GM18858 (cell line): ENCODE measurements at regions not wholly inside any gene's neighbourhood (a gene's known extent, or its start where the extent isn't known, plus 50 kb on each side); places are given as distances from the start of the nearest gene placed in this dataset.

Source experiments
- ATAC-seq: cut with Tn5 transposase; IDR thresholded peaks from one replicate; pipeline ENCODE4 v1.9.1; 2021; ENCODE audit not compliant: unreplicated experiment

DNA sequence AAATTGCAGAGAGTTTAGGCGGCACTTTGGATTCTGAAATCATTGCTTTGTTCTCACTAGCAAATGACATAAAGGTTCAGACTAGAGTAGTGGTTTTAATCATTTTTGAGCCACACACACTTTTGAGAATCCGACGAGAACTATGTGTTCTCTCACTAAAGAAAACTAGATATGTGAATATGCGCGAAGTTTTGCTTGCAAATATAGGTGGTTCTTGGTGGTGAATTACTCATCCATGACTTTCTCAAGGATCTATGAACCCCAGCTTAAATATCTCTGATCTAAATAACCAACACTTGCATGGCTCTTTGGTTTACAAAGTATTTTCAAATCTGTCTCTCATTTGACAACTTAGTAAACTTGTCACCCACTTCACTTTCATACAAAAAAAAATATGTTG, 54.8 kb downstream of the NOG start:
- ATAC-seq = no peak

DNA sequence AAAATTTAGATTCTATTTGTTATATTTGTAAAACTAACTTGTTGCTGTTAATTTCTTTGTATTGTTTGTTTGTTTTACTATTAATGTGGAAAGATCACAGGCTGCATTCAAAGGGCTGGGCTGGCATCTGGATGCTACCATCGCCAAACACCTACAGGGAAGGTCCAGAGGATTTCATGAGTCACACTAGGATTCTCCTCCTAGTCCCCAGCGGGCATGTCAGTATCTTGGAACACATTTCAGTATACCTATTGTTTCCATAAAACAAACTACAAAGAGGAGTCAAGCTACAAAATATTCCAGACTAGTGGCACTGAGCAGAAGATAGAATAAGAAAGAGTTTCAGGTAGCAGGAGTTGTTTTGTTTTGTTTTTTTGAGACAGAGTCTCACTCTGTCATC, 55.3 kb downstream of the NOG start:
- ATAC-seq = no peak

DNA sequence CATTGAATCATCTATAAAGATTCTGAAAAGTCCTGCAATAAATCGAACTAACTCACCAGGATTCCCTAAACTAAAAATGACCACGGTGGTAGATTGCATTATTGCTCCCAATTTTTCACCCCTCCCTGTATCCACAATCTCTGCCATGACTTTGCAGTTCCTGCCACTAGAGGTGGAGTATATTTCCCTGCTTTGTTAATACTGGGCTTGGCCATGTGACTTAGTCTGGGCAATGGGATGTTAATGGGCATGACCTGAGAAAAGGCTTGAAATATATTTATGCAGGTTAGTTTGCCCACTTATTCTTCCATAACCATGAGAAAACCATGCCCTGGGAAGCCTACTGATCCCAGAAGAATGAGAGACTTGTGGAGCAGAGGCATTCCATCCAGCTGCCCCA, 59.1 kb downstream of the NOG start:
- no peak for ATAC-seq

DNA sequence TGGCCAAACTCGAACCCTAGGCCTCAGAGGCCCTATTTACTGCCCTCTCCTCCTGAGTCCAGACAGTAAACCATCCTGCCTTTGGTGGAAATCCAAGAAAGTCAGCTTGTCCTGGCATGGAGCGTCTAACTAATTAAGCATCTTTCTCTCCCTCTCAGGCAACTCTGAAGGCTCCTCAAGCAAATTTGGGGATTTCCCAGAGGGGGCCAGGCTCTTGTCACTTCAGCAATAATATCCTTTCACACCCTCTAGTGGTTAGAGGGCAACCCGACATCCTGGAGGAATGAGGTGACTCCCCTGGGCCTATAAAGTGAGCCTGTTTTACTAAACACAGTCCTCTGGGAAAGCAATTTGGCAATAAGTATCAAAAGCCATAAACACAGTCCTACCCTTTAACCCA, 60.4 kb downstream of the NOG start:
- ATAC-seq = peak; percentile 99

DNA sequence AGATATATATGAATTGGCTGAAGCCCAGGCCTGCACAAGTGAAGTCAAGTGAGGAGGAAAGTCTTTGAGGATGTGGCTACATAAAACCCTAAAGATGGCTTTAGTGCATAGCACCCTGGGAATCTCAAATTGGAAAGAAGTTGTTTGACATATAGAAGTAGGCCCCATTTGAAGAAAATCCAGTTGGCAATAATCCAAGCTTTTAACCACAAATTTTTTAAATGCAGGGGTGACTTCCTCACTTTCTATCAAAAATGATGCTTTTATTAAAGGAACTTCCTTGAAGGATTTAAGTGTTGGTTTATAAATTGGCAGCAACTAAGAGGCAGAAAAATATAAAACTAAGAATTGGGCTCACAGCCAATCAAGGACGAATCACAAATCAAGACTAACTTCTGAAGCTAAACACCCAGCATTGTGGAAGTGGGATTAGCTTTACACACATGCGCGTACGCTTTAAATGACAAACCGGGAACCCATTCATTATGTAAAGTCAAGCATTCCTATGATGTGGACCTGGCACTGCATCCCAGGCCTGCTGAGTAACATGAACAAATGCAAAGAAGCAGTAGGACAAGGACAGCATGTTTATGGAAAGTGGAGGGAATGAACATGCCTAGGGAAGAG, 63.3 kb downstream of the NOG start:
- ATAC-seq = no peak

DNA sequence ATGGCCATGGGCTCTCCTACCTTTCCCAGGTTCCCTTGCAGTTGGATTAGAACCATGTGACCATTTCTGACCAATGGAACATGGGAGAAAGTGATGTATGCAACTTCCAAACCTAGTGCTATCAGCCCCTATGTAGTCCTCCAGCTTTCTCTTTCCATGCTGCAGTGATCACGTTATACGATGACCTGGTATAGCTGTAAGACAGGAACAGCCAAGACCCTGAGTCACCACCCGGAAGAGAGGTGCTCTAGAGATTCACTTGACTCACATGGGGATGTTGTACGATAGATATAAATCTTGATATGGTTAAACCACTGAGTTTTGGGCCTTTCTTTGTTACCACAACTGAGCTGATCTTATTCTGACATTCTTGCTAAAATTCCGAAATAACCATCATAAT, 65.1 kb downstream of the NOG start:
- ATAC-seq = no peak

DNA sequence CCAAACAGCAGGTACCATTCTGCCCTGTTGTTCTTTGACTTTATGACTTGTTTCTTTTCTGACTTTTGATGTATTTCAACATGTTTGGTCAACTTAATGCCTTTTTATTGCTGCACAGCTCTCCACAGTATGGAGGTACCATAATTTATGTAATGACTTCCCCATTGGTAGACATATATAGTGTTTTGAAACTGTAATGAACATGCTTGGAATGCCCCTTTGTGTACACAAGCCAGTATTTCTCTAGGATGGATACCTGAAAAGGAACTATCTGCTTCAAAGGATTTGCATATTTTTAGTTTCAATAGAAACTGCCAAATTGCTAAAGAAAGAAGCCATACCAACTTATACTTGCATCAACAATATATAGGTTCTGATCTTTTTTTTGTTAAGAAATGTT, 66.1 kb downstream of the NOG start:
- ATAC-seq = no peak

DNA sequence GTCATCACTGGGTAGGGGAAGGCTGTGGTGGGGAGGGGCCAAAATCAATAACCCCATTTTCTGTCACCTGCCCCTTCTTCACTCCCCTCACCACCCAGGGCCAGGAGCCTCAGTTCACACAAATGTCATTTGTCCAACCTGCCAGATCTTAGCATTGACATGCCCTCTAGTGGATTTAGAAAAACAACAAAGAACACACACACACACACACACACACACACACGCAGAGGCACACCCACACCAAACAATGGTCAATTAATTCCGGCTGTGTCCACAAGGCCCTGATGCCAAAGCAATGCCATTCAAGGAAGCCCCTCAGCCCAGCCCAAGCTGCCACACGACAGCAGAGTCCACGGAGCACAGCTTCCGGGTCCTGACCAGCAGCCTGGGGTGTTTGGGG, 68.4 kb downstream of the NOG start:
- ATAC-seq = no peak

DNA sequence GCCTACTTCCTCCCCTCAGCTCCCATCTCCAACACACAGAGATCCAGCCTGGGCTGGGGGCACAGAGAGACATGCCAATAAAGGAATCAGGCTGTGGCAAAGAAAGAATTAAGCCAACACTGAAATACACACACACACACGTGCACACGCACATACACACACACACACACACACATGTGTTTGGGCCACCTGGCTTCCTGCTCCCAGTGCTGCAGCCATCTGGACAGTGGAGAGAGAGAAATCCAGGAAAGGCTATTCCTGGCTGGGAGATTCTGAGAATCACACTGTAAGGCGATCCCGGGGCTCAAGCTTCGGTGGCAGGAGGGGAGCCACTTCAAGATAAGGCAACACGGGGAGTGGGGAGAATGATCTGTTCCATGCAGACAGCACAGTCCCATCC, 72.4 kb downstream of the NOG start:
- ATAC-seq = no peak

DNA sequence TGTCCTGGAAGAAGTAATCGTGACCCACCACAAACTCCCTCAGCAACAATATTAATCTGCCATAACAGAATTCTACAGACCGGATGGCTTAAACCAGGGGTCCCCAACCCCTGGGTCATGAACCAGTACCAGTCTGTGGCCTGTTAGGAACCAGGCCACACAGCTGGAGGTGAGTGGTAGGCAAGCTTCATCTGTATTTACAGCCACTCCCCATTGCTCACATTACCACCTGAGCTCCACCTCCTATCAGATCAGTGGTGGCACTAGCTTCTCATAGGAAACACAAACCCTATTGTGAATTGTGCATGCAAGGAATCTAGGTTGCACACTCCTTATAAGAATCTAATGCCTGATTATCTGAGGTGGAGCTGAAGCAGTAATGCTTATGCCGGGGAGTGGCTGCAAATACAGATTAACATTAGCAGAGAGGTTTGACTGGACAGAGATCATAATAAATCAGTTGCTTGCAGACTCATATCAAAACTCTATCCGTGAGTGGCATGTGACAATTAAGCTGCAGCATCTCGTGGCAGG, 74.5 kb downstream of the NOG start:
- no peak for ATAC-seq

DNA sequence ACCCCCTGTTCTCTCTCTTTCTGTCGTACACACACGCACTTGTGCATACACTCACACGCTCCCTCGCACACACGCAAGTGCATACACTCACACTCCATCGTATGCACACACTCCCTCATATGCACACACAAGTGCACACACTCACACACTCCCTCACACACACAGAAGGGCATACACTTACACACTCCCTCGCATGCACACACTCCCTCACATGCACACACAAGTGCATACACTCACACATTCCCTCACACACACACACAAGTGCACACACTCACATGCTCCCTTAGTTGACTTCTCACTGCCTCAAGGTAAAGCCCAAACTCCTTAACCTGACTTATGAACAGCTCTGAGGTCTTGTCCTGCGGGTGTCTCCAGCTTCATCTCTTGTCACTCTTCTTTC, 78.7 kb downstream of the NOG start:
- ATAC-seq = no peak

DNA sequence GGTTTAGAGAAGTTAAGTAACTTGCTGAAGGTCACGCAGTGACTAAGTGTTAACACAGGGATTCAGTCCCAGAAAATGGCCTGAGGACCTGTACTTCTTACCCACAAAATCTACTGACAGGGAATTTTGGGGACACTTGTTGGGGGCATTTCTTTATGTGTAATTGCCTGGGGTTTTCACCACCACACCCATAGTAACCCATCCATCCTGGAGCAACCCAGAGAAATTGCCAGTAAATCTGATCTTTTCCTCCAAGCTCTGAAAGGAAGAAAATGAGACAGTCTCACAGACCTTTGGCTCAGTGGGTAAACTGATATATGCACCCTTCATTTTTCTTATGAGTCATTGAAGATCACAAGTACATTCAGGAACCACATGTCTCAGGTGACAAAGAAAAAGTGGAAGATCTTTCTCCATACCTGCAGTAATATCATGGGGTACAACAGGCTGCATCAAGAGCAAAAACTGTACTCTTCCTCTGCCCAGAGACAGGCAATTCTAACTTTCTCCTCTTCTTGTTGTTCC, 81.0 kb downstream of the NOG start:
- no peak for ATAC-seq

DNA sequence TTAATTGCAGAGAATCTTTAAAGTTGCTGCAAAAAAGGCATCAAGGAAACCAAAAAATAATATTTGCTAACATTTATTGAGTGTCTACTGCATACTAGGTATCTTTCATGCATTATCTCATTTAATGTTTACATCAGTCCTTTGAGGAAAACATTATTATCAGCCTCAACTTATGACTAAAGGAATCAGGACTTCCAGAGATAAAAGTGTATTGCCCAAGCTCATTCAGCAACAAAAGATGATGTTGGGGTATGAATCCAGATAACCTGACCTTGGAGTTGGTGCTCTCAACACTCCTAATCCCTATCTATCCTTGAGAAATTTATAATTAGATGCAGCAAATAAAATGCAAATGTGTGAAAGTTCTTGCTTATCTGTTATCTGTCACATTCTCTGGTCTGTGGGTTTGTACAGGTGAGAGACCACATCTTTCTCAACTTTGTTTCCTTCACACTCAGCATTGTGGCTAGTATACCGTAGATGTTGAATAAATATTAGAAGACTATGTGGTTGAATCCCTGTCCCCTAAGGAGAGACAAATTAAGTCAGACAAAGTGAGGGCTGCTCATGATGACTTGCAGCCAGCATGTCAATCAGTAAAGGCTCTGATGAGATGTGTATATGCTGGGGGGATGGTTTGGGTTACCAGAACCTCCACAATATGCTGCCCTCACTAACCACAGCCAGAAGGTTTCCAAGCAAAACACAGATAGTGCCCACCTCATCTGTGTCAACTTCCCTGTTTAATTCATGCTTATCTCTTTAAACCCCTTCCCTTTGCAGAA, 82.6 kb downstream of the NOG start:
- ATAC-seq = no peak

DNA sequence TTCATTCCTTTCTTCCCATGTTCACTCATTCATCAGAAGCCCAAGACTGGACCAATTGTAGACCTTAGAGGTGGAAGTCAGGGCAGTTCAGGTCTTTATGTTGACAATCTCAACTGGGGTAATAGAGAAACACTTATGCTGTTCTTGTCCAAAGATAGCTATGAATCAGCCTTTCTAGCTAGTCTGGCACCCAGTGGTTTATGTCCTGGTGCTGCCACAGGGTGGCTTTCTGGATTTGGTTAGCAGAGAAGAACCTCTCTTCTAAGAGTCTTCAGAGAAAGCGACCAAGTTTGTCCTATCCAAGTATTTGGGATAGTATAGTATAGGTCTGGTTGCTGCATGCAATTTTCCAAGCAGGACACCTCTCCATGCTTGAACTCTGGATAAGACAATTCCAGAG, 83.3 kb downstream of the NOG start:
- ATAC-seq = no peak

DNA sequence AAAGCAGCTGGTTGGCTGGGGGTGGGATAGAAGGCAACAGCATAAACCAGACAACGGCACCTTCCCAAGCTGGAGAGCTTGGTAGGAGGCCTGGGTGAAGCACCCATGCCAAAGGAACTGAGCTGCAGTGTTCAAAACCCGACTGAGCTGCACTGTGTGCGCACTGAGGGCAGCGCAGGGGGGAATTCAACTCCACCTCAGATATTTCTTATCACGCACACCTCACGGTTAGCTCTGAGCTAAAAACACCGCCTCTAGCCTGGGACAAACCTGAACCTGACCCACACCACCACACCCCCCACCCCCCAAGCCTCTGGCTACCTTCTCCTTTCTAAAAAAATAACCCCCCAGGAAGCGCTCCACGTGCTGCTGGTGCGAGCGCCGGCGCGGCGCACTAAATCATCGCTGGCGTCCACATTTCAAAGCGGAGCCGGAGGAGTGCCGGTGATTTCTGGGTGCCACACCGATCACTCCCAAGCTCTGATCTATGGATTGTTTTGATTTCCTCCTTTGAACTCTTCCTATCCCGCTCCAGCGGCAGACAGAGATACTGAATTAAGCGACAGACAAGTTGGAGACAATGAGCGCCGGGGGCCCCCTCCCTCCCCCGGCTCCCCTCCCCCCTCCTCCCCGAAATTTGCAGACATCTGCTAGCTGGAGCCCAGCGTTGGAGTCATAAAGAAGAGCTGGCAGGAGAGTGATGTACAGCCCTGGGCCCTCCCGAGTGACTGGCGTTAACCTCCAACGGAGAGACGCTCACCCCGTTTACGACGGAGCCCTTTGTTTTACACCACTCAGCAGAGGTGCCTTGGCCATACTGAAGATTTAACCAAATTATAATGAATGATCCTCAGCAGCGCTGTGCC, 85.0 kb downstream of the NOG start:
- no peak for ATAC-seq

DNA sequence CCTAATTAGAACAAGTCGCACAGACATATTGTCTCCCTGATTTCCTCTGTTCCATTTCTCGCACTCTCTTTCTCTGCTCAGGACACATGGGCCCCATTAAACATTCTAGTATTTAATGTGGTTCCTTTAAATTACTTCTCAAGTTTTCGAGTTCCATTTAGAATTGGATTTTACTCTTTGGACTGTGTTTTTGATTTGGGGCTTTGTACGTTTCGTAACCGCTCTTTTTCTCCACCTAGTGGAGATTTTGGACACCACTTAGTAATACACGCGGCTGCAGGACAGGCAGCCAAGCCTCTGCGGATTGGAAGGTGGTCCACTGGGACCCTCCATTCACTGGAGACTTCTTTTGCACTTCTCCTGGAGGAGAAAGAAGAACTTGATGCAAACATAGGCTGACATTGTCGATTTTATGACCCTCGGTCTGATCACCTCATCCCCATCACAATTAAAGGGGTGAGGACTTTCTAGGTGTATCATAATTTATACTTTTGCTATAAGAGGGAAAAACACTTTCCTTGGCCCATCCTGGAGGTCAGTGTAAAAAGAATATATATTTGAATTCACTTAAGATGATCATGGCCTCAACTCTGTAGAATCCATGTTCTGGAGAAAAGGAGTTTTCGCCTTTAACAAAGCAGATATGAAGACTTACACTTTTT, 85.7 kb downstream of the NOG start:
- ATAC-seq = no peak

DNA sequence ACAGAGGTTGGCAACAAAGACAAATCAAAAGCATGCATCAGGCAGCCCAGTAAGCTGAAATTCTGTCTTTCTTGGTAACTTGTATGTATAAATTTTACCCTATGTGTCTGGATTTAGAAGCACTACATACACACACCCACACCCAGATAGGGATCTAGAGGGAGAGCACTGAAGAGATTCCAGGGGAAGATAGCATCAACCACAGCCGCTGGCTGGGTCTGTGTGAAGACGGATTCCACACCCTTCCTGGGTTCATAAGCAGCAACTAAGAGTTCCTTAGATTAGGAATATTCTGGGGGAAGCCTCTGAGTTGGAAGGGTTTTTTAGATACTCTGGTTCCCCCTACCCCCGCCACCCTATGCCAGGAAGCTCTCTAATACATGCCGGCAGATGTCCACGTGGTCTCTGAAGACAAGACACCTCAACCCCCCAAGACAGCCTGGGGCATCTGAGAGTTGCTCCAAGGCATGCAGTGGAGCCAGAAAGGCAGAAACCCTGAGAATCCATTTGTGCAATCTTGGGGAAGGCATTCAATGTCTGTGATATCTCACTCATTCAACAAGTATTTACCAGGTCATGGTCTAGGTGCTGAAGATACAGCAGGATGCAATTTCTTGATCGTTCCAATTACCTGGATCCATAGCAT, 86.4 kb downstream of the NOG start:
- no peak for ATAC-seq

DNA sequence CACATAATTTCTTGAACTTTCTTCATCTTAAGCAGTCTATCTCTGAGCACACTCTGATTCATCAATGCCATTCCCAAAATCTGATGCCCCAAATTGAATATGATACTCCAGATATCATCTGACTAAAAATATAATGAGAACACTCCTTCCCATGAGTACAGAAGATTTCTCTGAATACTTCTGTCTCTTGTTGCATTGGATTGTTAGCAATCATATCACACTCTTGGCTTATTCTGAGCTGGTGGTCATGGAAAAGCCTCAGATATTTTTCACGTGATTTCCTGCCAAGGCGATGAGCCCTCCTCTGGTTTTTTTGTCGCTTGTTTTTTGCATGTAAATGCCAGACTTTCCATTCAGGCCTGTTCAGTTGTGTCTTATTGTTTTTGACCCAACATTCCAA, 87.2 kb downstream of the NOG start:
- no peak for ATAC-seq

DNA sequence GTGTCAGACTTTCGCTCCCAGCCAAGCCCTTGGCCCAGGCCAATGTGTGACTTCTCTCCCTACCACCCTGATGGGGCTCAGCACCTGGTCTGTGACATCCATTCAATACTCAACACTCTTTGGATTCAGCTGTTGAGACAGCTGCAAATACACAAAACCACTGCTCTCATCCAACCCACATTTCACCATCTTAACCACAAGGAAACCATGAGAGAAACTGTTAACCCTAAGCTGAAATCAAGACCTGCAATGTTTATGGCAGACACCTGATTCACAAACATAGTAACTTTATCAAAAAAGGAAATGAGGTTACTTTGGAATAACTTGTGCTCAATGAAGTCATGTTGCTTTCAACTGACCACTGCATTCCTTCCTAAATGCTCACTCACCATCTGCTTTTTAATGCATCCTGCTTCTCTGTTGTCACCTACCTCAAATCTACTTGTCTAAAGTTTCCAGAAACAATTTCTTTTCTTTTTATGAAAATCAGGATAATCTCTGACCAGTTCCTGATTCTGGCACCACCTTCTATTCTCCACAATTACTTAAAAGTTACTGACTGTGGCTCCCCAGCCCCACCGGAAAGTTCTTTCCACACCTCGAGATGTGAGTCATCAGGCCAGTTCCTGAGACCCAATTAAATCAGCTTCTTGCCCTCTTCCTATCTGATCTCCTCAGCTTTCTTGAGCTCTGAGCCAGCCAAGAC, 88.2 kb downstream of the NOG start:
- ATAC-seq = peak; percentile 41

DNA sequence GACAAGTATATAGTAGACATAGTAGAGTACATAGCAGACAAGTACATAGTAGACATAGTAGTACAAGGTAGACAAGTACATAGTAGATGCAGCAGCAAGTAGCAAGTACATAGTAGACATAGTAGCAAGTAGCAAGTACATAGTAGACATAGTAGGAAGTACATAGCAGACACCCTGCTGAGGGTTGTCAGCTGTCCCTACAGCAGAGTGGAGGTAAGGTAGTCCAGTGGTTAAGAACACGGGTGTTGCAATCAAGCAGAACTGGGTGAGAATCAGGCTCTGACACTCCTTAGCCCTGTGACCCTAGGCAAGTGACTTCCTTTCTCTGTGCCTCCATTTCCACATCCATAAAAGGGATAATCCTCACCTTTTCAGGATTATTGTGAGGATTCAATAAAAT, 94.7 kb downstream of the NOG start:
- ATAC-seq = no peak
